K562 (cell line): ENCODE measurements at regions not wholly inside any gene's neighbourhood (a gene's known extent, or its start where the extent isn't known, plus 50 kb on each side); places are given as distances from the start of the nearest gene placed in this dataset.
A peak's percentile ranks its signal among the peaks of the same experiment; 100 is the strongest.
"Not testable (repeated sequence)": the region's sequence is repeated elsewhere in the genome, so short reads cannot be mapped to it uniquely, and the experiment has no call there.

Experiments
- ATAC-seq: fragments of 200-7000 bp; cut with Tn5 transposase; 3 replicates; pipeline ENCODE4 v1.9.1; 2020; ENCODE audit warnings: moderate library complexity
- BruUV-seq: library from RNA; stranded (reverse); fragments of 400-500 nt; replicated peaks from 2 replicates; lab custom pipeline; 2021; lab: Mats Ljungman, UMichigan
- CTCF ChIA-PET: fragments of 300-600 bp; formaldehyde crosslinking; extraction: SDS; loops from one replicate; lab custom pipeline; 2021; ENCODE audit warnings: low intra/inter-chr PET ratio; lab: Yijun Ruan, JAX
- POLR2A ChIA-PET: fragments of 300-600, 350-650 bp; sonication (Branson Sonifier 250); formaldehyde crosslinking; extraction: SDS; loops from one replicate; lab custom pipeline; 2021; ENCODE audit warnings: antibody characterized with exemption, inconsistent platforms; lab: Yijun Ruan, JAX
- DNase-seq, 4 experiments: peaks; one replicate each; pipeline versions ENCODE4 v3.0.0 to v3.0.0-alpha.2; 2011 to 2018; ENCODE audit warnings: low spot score in 3 of 4, mixed read lengths in 3 of 4; ENCODE audit errors: extremely low read depth in 1 of 4
- FAIRE-seq: peaks from 2 replicates; lab custom pipeline; 2011; peaks lifted over from hg19 to GRCh38; lab: Jason Lieb, UNC
- H2AFZ ChIP-seq: 2 replicates; pipeline ENCODE4 v1.6.0; 2011; ENCODE audit warnings: low read depth, low read length, control low read depth, inconsistent platforms
- H3K27ac ChIP-seq: fragments of 200-600 bp; 3 replicates; pipeline ENCODE4 v1.8.0; 2011; ENCODE audit warnings: low read depth, mild to moderate bottlenecking, control low read depth, inconsistent platforms, low read length, moderate library complexity, mixed read lengths; ENCODE audit errors: extremely low read depth
- H3K27me3 ChIP-seq, 2 experiments: fragments of 300-600 bp in 1 of 2; 2 replicates in 1 of 2; 3 replicates in 1 of 2; pipeline versions ENCODE4 v1.6.0 to v1.8.0; 2011; ENCODE audit warnings: inconsistent platforms in 2 of 2, low read length in 2 of 2, mild to moderate bottlenecking in 1 of 2, mixed read lengths in 1 of 2, moderate library complexity in 1 of 2; ENCODE audit not compliant: control insufficient read depth in 2 of 2, insufficient read depth in 2 of 2
- H3K36me3 ChIP-seq: fragments of 300-600 bp; 3 replicates; pipeline ENCODE4 v1.8.0; 2011; ENCODE audit warnings: mild to moderate bottlenecking, low read length, inconsistent platforms; ENCODE audit not compliant: control insufficient read depth, insufficient read depth
- H3K4me1 ChIP-seq, 2 experiments: fragments of 200-600 bp in 1 of 2; replicated peaks in 1 of 2; 2 replicates in 1 of 2; 3 replicates in 1 of 2; pipeline versions ENCODE4 v1.5.1 to v1.8.0; 2011; ENCODE audit warnings: inconsistent platforms in 2 of 2, low read length in 2 of 2, mild to moderate bottlenecking in 1 of 2, mixed read lengths in 1 of 2, moderate library complexity in 1 of 2; ENCODE audit not compliant: control insufficient read depth in 2 of 2, insufficient read depth in 2 of 2
- H3K4me2 ChIP-seq: 2 replicates; pipeline ENCODE4 v1.6.1; 2011; ENCODE audit warnings: low read length, control low read depth, inconsistent platforms, mixed read lengths; ENCODE audit not compliant: insufficient read depth
- H3K4me3 ChIP-seq: fragments of 200-600 bp; sonication (generic), shearing (Covaris generic); 2 replicates; pipeline ENCODE4 v1.5.1; 2016; ENCODE audit warnings: control low read depth, inconsistent platforms
- H3K79me2 ChIP-seq: fragments of 200-600 bp; 3 replicates; pipeline ENCODE4 v1.8.0; 2011; ENCODE audit warnings: low read length, inconsistent platforms; ENCODE audit not compliant: control insufficient read depth, insufficient read depth
- H3K9ac ChIP-seq, 2 experiments: 2 replicates each; pipeline versions ENCODE4 v1.6.0 to v1.6.1; 2011; ENCODE audit warnings: low read depth in 2 of 2, low read length in 2 of 2, control low read depth in 1 of 2, inconsistent platforms in 1 of 2, mild to moderate bottlenecking in 1 of 2, mixed read lengths in 1 of 2; ENCODE audit not compliant: insufficient read depth in 1 of 2
- H3K9me1 ChIP-seq: one replicate; pipeline ENCODE4 v1.6.0; 2011; ENCODE audit warnings: inconsistent platforms, mild to moderate bottlenecking, low read length, moderate library complexity; ENCODE audit not compliant: control insufficient read depth, insufficient read depth
- H3K9me3 ChIP-seq: replicated peaks from 2 replicates; pipeline ENCODE4 v1.5.1; 2011; ENCODE audit warnings: low read depth, low read length, inconsistent platforms; ENCODE audit not compliant: control insufficient read depth, insufficient read depth
- H4K20me1 ChIP-seq: replicated peaks from 2 replicates; pipeline ENCODE4 v1.6.1; 2011; ENCODE audit warnings: low read length, inconsistent platforms, mixed read lengths; ENCODE audit not compliant: control insufficient read depth, insufficient read depth
- WGBS: fragments of 100-300 bp; shearing (Covaris generic); methylation state at CpG from one replicate; pipeline ENCODE4 v1.1.6; 2016; ENCODE audit warnings: low coverage, mixed read lengths; ENCODE audit not compliant: insufficient coverage; ENCODE audit errors: missing lambda C conversion rate; 5-methylcytosine and 5-hydroxymethylcytosine counted together
- in situ Hi-C: fragments of 300-500 bp; cut with MboI; formaldehyde crosslinking; loops from 4 replicates; pipeline ENCODE4 v1.15.0; 2018; ENCODE audit warnings: inconsistent platforms, mixed read lengths
- intact Hi-C: fragments of 100-400 bp; cut with micrococcal nuclease; formaldehyde crosslinking; loops from 2 replicates; pipeline ENCODE4 v1.14.2; 2022
- TF ChIP-seq, protein P1 (sequence below), 2 experiments: fragments of 450-650 bp in 1 of 2; sonication (generic) in 1 of 2; formaldehyde crosslinking in 1 of 2; IDR thresholded peaks; 2 replicates each; pipeline versions ENCODE4 v1.7.1 to v1.9.0; 2016 to 2022; ENCODE audit warnings: inconsistent platforms in 1 of 2, mild to moderate bottlenecking in 1 of 2, missing genetic modification reagents in 1 of 2

DNA sequence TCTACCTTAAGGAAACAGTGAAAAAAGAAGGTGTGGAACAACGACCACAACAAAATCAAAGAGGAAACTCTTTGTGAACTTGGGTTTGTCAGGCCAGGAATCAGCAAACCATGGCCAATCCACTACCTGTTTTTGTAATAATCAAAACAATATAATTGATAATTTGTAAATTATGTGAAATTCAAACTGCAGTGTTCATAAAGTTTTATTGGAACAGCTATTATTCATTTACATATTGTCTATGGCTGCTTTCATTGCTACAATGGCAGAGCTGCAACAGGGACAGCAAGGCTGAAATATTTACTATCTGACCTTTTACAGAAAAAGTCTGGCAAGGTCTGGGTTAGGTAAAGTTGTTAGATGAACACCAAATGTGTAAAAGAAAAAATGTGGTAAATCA lies 77.8 kb upstream of the PLEKHM1 start:
- H3K4me1 ChIP-seq: not testable (repeated sequence)
- TF ChIP-seq, protein P1, sequence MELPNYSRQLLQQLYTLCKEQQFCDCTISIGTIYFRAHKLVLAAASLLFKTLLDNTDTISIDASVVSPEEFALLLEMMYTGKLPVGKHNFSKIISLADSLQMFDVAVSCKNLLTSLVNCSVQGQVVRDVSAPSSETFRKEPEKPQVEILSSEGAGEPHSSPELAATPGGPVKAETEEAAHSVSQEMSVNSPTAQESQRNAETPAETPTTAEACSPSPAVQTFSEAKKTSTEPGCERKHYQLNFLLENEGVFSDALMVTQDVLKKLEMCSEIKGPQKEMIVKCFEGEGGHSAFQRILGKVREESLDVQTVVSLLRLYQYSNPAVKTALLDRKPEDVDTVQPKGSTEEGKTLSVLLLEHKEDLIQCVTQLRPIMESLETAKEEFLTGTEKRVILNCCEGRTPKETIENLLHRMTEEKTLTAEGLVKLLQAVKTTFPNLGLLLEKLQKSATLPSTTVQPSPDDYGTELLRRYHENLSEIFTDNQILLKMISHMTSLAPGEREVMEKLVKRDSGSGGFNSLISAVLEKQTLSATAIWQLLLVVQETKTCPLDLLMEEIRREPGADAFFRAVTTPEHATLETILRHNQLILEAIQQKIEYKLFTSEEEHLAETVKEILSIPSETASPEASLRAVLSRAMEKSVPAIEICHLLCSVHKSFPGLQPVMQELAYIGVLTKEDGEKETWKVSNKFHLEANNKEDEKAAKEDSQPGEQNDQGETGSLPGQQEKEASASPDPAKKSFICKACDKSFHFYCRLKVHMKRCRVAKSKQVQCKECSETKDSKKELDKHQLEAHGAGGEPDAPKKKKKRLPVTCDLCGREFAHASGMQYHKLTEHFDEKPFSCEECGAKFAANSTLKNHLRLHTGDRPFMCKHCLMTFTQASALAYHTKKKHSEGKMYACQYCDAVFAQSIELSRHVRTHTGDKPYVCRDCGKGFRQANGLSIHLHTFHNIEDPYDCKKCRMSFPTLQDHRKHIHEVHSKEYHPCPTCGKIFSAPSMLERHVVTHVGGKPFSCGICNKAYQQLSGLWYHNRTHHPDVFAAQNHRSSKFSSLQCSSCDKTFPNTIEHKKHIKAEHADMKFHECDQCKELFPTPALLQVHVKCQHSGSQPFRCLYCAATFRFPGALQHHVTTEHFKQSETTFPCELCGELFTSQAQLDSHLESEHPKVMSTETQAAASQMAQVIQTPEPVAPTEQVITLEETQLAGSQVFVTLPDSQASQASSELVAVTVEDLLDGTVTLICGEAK (IDR thresholded peaks at IDR 0.05): peak; percentile 80
- TF ChIP-seq, protein P1 (CRISPR knock-in tag; IDR thresholded peaks at IDR 0.05): not testable (repeated sequence)
- TF ChIP-seq, all 486 proteins: peak for 1; not testable (repeated sequence) for 485
- BruUV-seq, H2AFZ ChIP-seq, CTCF ChIA-PET, H3K27ac ChIP-seq, H3K4me3 ChIP-seq, ATAC-seq, H3K79me2 ChIP-seq, H3K9me3 ChIP-seq, in situ Hi-C loops, H3K36me3 ChIP-seq, POLR2A ChIA-PET, H4K20me1 ChIP-seq, intact Hi-C loops, DNase-seq, H3K4me2 ChIP-seq, H3K27me3 ChIP-seq, H3K9me1 ChIP-seq, FAIRE-seq, H3K9ac ChIP-seq: not testable (repeated sequence)
- 0% methylated on average over 1 of the region's 1 CpG for WGBS

DNA sequence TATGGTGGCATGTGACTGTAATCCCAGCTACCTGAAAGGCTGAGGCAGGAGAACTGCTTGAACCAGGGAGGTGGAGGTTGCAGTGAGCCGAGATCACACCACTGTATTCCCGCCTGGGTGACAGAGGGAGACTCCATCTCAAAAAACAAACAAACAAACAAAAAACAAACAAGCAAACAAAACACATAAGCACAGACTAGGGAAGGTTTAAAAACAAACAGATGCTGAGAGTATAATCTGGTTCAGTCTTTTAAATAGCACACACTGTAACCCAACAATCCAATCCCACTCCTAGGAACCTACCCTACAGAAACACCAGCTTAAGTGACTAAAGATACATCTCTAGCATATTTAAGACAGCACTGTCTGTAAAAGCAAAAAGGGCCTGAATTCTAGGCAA lies 82.8 kb upstream of the PLEKHM1 start:
- WGBS: 7% methylated on average over 2 of the region's 2 CpGs
- H3K4me1 ChIP-seq, H3K36me3 ChIP-seq, BruUV-seq, CTCF ChIA-PET, H4K20me1 ChIP-seq, H3K9me1 ChIP-seq, H3K9me3 ChIP-seq, H3K27me3 ChIP-seq, DNase-seq, H2AFZ ChIP-seq, H3K9ac ChIP-seq, H3K4me3 ChIP-seq, H3K27ac ChIP-seq, POLR2A ChIA-PET, intact Hi-C loops, H3K4me2 ChIP-seq, FAIRE-seq: not testable (repeated sequence)
- in situ Hi-C loops: loop anchor here (10.0 kb wide), 1 partner anchor 551 kb away; no protein-coding TSS in a partner anchor
- ATAC-seq: peak; percentile 60; the same call in 2 of the 3 replicates
- peaks cover 38% of the 10 kb centered on the region for H3K79me2 ChIP-seq
